HG03342 (cell line): ENCODE measurements at regions not wholly inside any gene's neighbourhood (a gene's known extent, or its start where the extent isn't known, plus 50 kb on each side); places are given as distances from the start of the nearest gene placed in this dataset.
"Not testable (repeated sequence)": the region's sequence is repeated elsewhere in the genome, so short reads cannot be mapped to it uniquely, and the experiment has no call there.

Experiments
- ATAC-seq: cut with Tn5 transposase; IDR thresholded peaks from one replicate; pipeline ENCODE4 v1.9.1; 2021; ENCODE audit warnings: mild to moderate bottlenecking, moderate library complexity; ENCODE audit not compliant: unreplicated experiment

- ATAC-seq, result no peak
Measured at GRCh38 chr6:44733868-44734267, 346.4 kb downstream of the CDC5L start.

GRCh38 chr6:44734886-44735629 is 347.6 kb downstream of the CDC5L start:
- no peak for ATAC-seq

- ATAC-seq, result peak; percentile 57
Measured at GRCh38 chr6:44735630-44735963, 348.1 kb downstream of the CDC5L start.

- no peak for ATAC-seq
Measured at GRCh38 chr6:44737341-44737740, 349.8 kb downstream of the CDC5L start.

- no peak for ATAC-seq
Measured at GRCh38 chr6:44737829-44738528, 350.5 kb downstream of the CDC5L start.

- ATAC-seq, result no peak
Measured at GRCh38 chr6:44738601-44739146, 351.2 kb downstream of the CDC5L start.

GRCh38 chr6:44739181-44739580 is 351.7 kb downstream of the CDC5L start:
- no peak for ATAC-seq

- ATAC-seq, result no peak
Measured at GRCh38 chr6:44740566-44741120, 353.1 kb downstream of the CDC5L start.

- ATAC-seq, result no peak
Measured at GRCh38 chr6:44742201-44742600, 354.7 kb downstream of the CDC5L start.

- ATAC-seq, result no peak
Measured at GRCh38 chr6:44742828-44743372, 355.4 kb downstream of the CDC5L start.

GRCh38 chr6:44760116-44760515 is 372.6 kb downstream of the CDC5L start:
- ATAC-seq, result not testable (repeated sequence)

GRCh38 chr6:44761046-44761445 is 373.5 kb downstream of the CDC5L start:
- ATAC-seq, result no peak

GRCh38 chr6:44762496-44762895 is 375.0 kb downstream of the CDC5L start:
- ATAC-seq, result no peak

- no peak for ATAC-seq
Measured at GRCh38 chr6:44771647-44772415, 384.3 kb downstream of the CDC5L start.

GRCh38 chr6:44772838-44773237 is 385.3 kb downstream of the CDC5L start:
- no peak for ATAC-seq

GRCh38 chr6:44775121-44775520 is 387.6 kb downstream of the CDC5L start:
- ATAC-seq, result no peak

- ATAC-seq, result no peak
Measured at GRCh38 chr6:44776344-44776743, 388.8 kb downstream of the CDC5L start.

- ATAC-seq, result no peak
Measured at GRCh38 chr6:44778513-44778912, 391.0 kb downstream of the CDC5L start.
